ENCODE measurements at regions not wholly inside any gene's neighbourhood (a gene's known extent, or its start where the extent isn't known, plus 50 kb on each side); places are given as distances from the start of the nearest gene placed in this dataset.

DNA sequence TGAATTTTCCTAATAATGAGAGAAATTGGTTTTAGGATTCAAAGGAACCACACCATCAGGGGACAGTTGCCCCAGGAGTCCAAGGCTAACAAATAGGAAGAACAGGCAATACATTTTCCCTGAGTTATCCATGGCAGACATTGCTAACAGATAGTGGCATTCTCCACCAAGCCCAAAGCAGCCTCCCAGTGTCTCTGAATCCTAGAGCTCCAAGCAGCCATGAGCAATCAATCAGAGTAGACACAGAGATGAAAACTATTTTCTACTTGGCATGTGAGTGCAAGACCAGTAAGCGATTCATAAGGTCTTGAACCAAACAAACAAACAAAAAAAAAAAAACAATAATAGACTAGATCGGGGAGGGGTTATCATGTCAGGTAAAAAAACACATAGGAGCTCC is 515.7 kb downstream of the MED13L start:
- TF ChIP-seq EP300 (IDR thresholded peaks at IDR 0.05; ENCODE audit: borderline replicate concordance) (no peak), EGR1 (IDR thresholded peaks at IDR 0.05) (no peak), TCF12 (IDR thresholded peaks at IDR 0.05; ENCODE audit: low read depth) (no peak), RAD21 (IDR thresholded peaks at IDR 0.05; ENCODE audit: low read depth) (no peak), TAF1 (IDR thresholded peaks at IDR 0.05; ENCODE audit: low read depth) (no peak), CREB1 (IDR thresholded peaks at IDR 0.05; ENCODE audit: low read depth) (no peak), TEAD4 (IDR thresholded peaks at IDR 0.05) (no peak), ZBTB7A (IDR thresholded peaks at IDR 0.05; ENCODE audit: low read depth) (no peak), YY1 (IDR thresholded peaks at IDR 0.05; ENCODE audit: low read depth) (no peak), REST (IDR thresholded peaks at IDR 0.05; ENCODE audit: low read depth) (no peak), CEBPB (IDR thresholded peaks at IDR 0.05) (no peak), NFIC (IDR thresholded peaks at IDR 0.05) (no peak), USF1 (IDR thresholded peaks at IDR 0.05) (no peak), FOXM1 (IDR thresholded peaks at IDR 0.05; ENCODE audit: borderline replicate concordance, low read depth) (no peak)
- TF ChIP-seq, protein P1, sequence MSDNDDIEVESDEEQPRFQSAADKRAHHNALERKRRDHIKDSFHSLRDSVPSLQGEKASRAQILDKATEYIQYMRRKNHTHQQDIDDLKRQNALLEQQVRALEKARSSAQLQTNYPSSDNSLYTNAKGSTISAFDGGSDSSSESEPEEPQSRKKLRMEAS (IDR thresholded peaks at IDR 0.05) = no peak

- TF ChIP-seq TEAD4 (IDR thresholded peaks at IDR 0.05) = no peak
- no peak for TF ChIP-seq REST (IDR thresholded peaks at IDR 0.05; ENCODE audit: low read depth)
- TF ChIP-seq TAF1 (IDR thresholded peaks at IDR 0.05; ENCODE audit: low read depth) = no peak
- TF ChIP-seq EP300 (IDR thresholded peaks at IDR 0.05; ENCODE audit: borderline replicate concordance) = no peak
- TF ChIP-seq CREB1 (IDR thresholded peaks at IDR 0.05; ENCODE audit: low read depth) = no peak
- TF ChIP-seq, protein P1 (IDR thresholded peaks at IDR 0.05) = no peak
- TF ChIP-seq USF1 (IDR thresholded peaks at IDR 0.05) = no peak
- TF ChIP-seq EGR1 (IDR thresholded peaks at IDR 0.05) = no peak
- no peak for TF ChIP-seq FOXM1 (IDR thresholded peaks at IDR 0.05; ENCODE audit: borderline replicate concordance, low read depth)
- no peak for TF ChIP-seq YY1 (IDR thresholded peaks at IDR 0.05; ENCODE audit: low read depth)
- TF ChIP-seq RAD21 (IDR thresholded peaks at IDR 0.05; ENCODE audit: low read depth) = no peak
- no peak for TF ChIP-seq TCF12 (IDR thresholded peaks at IDR 0.05; ENCODE audit: low read depth)
- TF ChIP-seq NFIC (IDR thresholded peaks at IDR 0.05) = no peak
These were observed 517.3 kb downstream of the MED13L start for GRCh38 chr12:115760231-115760630.

- no peak for TF ChIP-seq RAD21 (IDR thresholded peaks at IDR 0.05; ENCODE audit: low read depth)
- TF ChIP-seq YY1 (IDR thresholded peaks at IDR 0.05; ENCODE audit: low read depth) = no peak
- TF ChIP-seq CREB1 (IDR thresholded peaks at IDR 0.05; ENCODE audit: low read depth) = no peak
- TF ChIP-seq EGR1 (IDR thresholded peaks at IDR 0.05) = no peak
- no peak for TF ChIP-seq TEAD4 (IDR thresholded peaks at IDR 0.05)
- TF ChIP-seq EP300 (IDR thresholded peaks at IDR 0.05; ENCODE audit: borderline replicate concordance) = no peak
- no peak for TF ChIP-seq USF1 (IDR thresholded peaks at IDR 0.05)
- no peak for TF ChIP-seq TAF1 (IDR thresholded peaks at IDR 0.05; ENCODE audit: low read depth)
- TF ChIP-seq CEBPB (IDR thresholded peaks at IDR 0.05) = no peak
These were observed 518.4 kb downstream of the MED13L start for GRCh38 chr12:115758877-115759620.

DNA sequence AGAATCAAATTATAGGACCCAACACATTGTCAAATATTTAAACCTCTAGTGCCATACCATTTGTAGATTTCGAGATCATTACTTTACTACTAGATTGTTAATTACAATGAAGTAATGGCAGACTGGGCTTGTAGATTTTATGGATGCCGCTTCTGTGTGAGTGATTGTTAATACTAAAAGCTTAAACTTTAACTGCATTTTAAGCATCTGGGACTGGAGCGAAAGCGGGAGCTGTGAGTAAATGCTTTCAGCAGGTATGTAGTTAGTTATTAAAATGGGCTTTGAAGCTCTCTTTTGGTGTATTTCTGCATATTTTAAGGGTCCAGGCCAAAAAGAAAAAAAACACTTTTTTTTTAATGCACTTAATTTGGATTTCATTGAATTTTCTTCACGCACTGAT is 519.3 kb downstream of the MED13L start:
- TF ChIP-seq TEAD4 (IDR thresholded peaks at IDR 0.05) = no peak
- TF ChIP-seq FOXM1 (IDR thresholded peaks at IDR 0.05; ENCODE audit: borderline replicate concordance, low read depth) = no peak
- no peak for TF ChIP-seq RAD21 (IDR thresholded peaks at IDR 0.05; ENCODE audit: low read depth)
- TF ChIP-seq TAF1 (IDR thresholded peaks at IDR 0.05; ENCODE audit: low read depth) = no peak
- TF ChIP-seq CREB1 (IDR thresholded peaks at IDR 0.05; ENCODE audit: low read depth) = no peak
- TF ChIP-seq EP300 (IDR thresholded peaks at IDR 0.05; ENCODE audit: borderline replicate concordance) = no peak
- no peak for TF ChIP-seq TCF12 (IDR thresholded peaks at IDR 0.05; ENCODE audit: low read depth)
- TF ChIP-seq, protein P1 (IDR thresholded peaks at IDR 0.05) = no peak
- TF ChIP-seq NFIC (IDR thresholded peaks at IDR 0.05) = no peak
- no peak for TF ChIP-seq REST (IDR thresholded peaks at IDR 0.05; ENCODE audit: low read depth)
- TF ChIP-seq EGR1 (IDR thresholded peaks at IDR 0.05) = no peak
- no peak for TF ChIP-seq ZBTB7A (IDR thresholded peaks at IDR 0.05; ENCODE audit: low read depth)
- no peak for TF ChIP-seq USF1 (IDR thresholded peaks at IDR 0.05)
- no peak for TF ChIP-seq YY1 (IDR thresholded peaks at IDR 0.05; ENCODE audit: low read depth)
- TF ChIP-seq CEBPB (IDR thresholded peaks at IDR 0.05) = no peak
